ENCODE measurements at regions not wholly inside any gene's neighbourhood (a gene's known extent, or its start where the extent isn't known, plus 50 kb on each side); places are given as distances from the start of the nearest gene placed in this dataset.
"Not testable (repeated sequence)": the region's sequence is repeated elsewhere in the genome, so short reads cannot be mapped to it uniquely, and the experiment has no call there.

- no peaks in the 10 kb centered on the region for H3K4me1 Mint-ChIP-seq
- no peak for ATAC-seq
- no peak for DNase-seq
- H3K27ac Mint-ChIP-seq = no peak overlapping the region
- peaks cover 0 to 7% of the 10 kb centered on the region in 2 donors for H3K9me3 Mint-ChIP-seq
- H3K4me3 Mint-ChIP-seq = no peak overlapping the region
- no peaks in the 10 kb centered on the region for H3K27me3 Mint-ChIP-seq
Observed at GRCh38 chr6:21323577-21323976, 270.0 kb upstream of the SOX4 start.

DNA sequence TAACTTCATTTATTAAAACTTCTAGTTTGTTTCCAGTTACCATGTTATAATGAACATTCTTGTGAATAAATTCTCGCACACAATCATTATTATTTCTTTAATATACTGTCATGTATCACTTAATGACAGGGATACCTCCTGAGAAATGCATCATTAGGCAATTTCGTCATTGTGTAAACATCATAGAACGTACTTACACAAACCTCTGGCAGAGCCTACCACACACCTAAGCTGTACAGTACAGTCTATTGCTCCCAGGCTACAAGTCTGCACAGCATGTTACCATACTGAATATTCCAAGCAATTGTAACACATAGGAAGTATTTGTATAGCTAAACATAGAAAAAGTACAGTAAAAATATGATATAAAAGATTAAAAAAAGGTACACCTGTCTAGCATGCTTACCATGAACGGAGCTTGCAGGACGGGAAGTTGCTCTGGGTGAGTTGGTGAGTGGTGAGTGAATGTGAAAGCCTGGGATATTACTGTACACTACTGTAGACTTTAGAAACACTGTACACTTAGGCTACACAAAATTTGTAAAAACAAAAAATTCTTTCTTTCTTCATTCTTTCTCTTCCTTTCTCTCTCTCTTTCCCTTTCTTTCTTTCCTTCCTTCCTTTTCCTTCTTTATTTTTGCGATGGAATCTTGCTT is 268.2 kb upstream of the SOX4 start:
- no peak overlapping the region for H3K4me3 Mint-ChIP-seq
- ATAC-seq (no peak), DNase-seq (no peak)

DNA sequence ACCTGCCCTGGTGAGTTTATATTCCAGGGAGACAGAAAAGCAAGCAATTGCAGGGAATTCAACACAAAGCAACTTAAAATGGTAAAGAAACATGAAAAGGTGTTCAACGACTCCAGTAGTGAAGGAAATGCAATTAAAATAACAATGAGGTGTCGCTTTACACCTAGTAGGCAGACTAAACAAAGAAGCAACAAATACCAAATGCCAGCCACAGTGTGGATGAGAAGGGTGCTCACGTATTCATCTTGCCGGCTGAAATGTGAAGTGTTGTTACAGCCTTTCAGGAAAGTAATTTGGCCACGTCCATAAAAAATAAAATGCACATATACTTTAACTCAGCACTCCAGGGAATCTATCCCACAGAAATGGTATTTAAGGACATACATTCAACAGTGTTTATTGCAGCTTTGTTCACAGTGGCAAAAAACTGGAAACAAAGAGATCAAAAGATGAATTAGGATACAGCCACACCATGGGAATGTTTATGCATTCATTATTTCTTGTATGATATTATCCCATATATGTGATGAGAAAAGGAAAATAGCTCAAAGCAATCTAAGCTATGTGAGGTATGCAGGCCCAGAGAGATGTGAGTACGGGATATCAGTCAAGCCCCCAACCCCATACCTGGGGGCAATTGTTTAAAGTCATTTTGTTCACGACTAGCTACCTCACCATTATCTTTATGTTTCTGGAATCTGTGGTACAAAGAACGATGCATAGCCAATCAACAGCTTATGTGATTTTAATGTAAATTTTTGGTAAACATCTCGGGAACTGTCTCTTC is 266.0 kb upstream of the SOX4 start:
- Mint-ChIP-seq H3K27ac (no peak overlapping the region), H3K4me3 (no peak overlapping the region), H3K4me1 (no peaks in the 10 kb centered on the region), H3K9me3 (no peaks in the 10 kb centered on the region), H3K27me3 (no peaks in the 10 kb centered on the region)
- DNase-seq (no peak), ATAC-seq (no peak)

More for the DNA sequence above, 268.2 kb upstream of the SOX4 start:
- H3K27me3 Mint-ChIP-seq = no peaks in the 10 kb centered on the region
- no peaks in the 10 kb centered on the region for H3K4me1 Mint-ChIP-seq
- no peaks in the 10 kb centered on the region for H3K9me3 Mint-ChIP-seq
- H3K27ac Mint-ChIP-seq = no peak overlapping the region

DNA sequence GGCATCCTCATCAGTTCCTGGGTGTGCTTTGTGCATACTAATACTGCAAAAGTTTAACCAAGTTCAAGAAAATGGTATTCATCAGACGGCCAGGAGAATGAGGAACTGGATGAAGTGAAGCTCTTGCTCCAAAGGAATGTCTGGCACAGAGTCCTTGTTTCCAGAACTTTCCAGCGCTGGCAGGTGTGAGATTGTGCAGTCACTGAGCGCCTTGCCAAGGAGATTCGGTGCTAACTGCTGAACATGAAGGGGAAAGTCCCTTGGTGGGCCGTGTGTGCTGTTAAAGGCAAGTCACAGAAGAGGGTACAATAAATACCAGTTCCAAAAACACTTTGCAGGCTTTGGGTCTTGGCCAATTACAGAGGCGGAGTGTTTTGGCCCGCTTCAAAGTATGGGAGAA is 262.3 kb upstream of the SOX4 start:
- H3K27ac Mint-ChIP-seq = no peak overlapping the region
- DNase-seq = no peak
- no peaks in the 10 kb centered on the region for H3K9me3 Mint-ChIP-seq
- no peaks in the 10 kb centered on the region for H3K4me1 Mint-ChIP-seq
- ATAC-seq = no peak
- H3K27me3 Mint-ChIP-seq = no peaks in the 10 kb centered on the region
- no peak overlapping the region for H3K4me3 Mint-ChIP-seq

DNA sequence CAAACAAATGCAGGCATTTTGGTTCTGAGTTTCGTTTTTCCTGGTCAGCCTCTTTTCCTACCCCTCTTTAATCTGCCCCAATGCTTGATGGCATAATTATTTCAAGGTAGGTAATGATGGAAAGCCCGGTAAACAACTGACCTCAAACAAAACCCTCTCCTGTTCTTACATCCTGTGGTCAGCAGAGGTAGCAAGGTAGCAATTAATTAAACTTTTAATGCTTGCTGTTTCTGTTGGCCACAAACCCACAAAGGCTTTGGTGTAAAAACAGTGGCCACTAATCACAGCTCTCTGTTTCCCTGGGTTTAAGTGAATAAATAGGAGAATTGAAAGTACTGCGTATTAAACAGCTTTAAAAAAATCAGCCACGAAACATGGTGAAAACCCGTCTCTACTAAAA is 261.5 kb upstream of the SOX4 start:
- Mint-ChIP-seq H3K27ac (no peak overlapping the region), H3K27me3 (no peaks in the 10 kb centered on the region), H3K4me3 (no peak overlapping the region), H3K4me1 (no peaks in the 10 kb centered on the region), H3K9me3 (no peaks in the 10 kb centered on the region)
- ATAC-seq (no peak), DNase-seq (no peak)

DNA sequence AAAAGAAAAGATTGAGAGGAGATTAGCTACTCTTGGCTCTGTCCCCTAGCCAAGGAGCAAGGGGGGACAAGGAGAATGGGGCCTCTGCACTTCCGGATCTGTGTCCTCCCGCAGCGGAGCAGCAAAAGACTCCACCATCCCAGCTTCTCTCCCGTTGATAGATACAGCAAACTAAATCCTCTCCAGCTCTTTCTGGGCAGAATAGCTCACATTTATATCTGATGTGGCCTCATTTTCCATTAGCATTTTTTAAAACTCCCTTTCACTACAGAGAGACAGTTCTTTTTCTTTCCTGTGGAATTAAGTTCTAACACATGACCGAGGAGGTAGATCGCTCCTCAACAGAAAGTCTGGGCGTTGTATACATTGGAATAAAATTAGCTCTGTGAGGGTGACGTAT is 260.9 kb upstream of the SOX4 start:
- H3K27me3 Mint-ChIP-seq = no peaks in the 10 kb centered on the region
- no peak overlapping the region for H3K27ac Mint-ChIP-seq
- no peak overlapping the region for H3K4me3 Mint-ChIP-seq
- no peaks in the 10 kb centered on the region for H3K4me1 Mint-ChIP-seq
- no peak for DNase-seq
- ATAC-seq = no peak
- peaks cover 0 to 4% of the 10 kb centered on the region in 2 donors for H3K9me3 Mint-ChIP-seq

DNA sequence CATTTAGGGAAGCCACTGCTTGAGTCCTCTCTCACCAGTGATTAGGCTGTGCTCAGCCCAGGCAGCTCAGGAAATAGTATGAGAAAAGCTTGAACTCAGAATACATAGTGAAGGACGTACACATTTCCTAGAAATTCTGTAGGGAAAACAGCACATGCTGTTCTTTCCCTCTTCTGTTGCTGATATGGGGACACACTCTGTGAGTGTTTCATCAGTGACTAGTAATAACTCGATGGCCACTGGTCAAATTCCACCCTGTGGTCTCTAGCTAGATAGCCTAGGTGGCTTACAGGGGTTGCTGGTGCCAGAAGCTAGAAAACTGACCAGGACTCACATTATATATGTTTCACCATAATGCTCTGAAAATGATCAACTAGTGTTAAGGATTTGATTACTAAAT is 259.8 kb upstream of the SOX4 start:
- no peaks in the 10 kb centered on the region for H3K27me3 Mint-ChIP-seq
- no peak overlapping the region for H3K4me3 Mint-ChIP-seq
- no peaks in the 10 kb centered on the region for H3K4me1 Mint-ChIP-seq
- no peak overlapping the region for H3K27ac Mint-ChIP-seq
- peaks cover 0 to 4% of the 10 kb centered on the region in 2 donors for H3K9me3 Mint-ChIP-seq
- no peak for ATAC-seq
- DNase-seq = no peak

- no peak for DNase-seq
- ATAC-seq = no peak
- H3K27ac Mint-ChIP-seq = no peak overlapping the region
- no peak overlapping the region for H3K4me3 Mint-ChIP-seq
- H3K9me3 Mint-ChIP-seq = peaks cover 0 to 4% of the 10 kb centered on the region in 2 donors
- H3K27me3 Mint-ChIP-seq = no peaks in the 10 kb centered on the region
- no peaks in the 10 kb centered on the region for H3K4me1 Mint-ChIP-seq
Observed at GRCh38 chr6:21334651-21335050, 258.9 kb upstream of the SOX4 start.

DNA sequence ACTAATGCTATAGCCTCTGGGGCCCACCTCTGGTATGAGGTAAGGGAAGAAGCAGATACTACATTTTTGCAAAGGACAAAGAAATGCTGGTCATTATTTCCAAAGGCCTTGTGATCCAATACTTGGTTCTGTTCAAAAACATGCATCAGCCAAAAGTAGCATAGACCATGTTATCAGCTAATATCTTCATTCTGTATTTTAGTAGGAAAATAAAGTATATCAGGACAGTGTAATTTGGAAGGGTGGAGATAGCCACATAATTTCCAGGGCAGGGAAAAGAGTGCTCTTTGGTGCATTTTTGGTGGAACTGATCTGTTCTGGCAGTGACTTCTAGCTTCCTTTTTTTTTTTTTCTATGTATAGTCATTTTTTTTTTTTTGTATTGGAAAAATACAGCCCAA is 258.0 kb upstream of the SOX4 start:
- Mint-ChIP-seq H3K9me3 (peaks cover 0 to 4% of the 10 kb centered on the region in 2 donors), H3K4me3 (no peak overlapping the region), H3K4me1 (no peaks in the 10 kb centered on the region), H3K27ac (no peak overlapping the region), H3K27me3 (no peaks in the 10 kb centered on the region)
- DNase-seq (no peak), ATAC-seq (no peak)

- Mint-ChIP-seq H3K9me3 (peaks cover 0 to 4% of the 10 kb centered on the region in 2 donors), H3K27ac (no peak overlapping the region), H3K4me1 (no peaks in the 10 kb centered on the region), H3K27me3 (no peaks in the 10 kb centered on the region), H3K4me3 (no peak overlapping the region)
- ATAC-seq (no peak), DNase-seq (no peak)
Observed at GRCh38 chr6:21337263-21337662, 256.3 kb upstream of the SOX4 start.

DNA sequence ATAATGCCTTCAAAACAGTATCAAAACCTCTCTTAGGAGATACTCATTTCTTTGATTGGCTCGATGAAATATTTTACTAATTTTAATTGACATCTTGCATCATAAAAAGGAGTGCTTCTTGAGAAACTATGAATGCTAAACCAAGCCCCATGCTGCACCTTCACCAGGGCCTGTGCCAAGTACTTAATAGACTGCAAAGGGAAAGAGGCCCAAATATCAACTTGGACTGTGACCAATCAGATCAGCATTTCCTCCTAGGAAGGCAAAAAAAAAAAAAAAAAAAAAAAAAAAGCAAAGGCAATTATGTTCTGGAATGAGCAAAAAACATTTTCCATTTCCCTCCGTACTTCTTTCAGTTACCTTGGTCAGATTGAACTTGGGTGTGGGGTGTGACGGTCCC is 253.0 kb upstream of the SOX4 start:
- peaks cover 9% of the 10 kb centered on the region for H3K27me3 Mint-ChIP-seq
- H3K4me3 Mint-ChIP-seq = no peak overlapping the region
- no peak overlapping the region for H3K27ac Mint-ChIP-seq
- ATAC-seq (no peak), DNase-seq (no peak)
- no peaks in the 10 kb centered on the region for H3K4me1 Mint-ChIP-seq
- peaks cover 0 to 4% of the 10 kb centered on the region in 2 donors for H3K9me3 Mint-ChIP-seq

GRCh38 chr6:21341910-21342309 is 251.6 kb upstream of the SOX4 start:
- DNase-seq (no peak), ATAC-seq (no peak)
- H3K9me3 Mint-ChIP-seq = peaks cover 0 to 4% of the 10 kb centered on the region in 2 donors
- H3K27ac Mint-ChIP-seq = no peak overlapping the region
- H3K4me1 Mint-ChIP-seq = no peaks in the 10 kb centered on the region
- no peak overlapping the region for H3K4me3 Mint-ChIP-seq
- peaks cover 9% of the 10 kb centered on the region for H3K27me3 Mint-ChIP-seq

DNA sequence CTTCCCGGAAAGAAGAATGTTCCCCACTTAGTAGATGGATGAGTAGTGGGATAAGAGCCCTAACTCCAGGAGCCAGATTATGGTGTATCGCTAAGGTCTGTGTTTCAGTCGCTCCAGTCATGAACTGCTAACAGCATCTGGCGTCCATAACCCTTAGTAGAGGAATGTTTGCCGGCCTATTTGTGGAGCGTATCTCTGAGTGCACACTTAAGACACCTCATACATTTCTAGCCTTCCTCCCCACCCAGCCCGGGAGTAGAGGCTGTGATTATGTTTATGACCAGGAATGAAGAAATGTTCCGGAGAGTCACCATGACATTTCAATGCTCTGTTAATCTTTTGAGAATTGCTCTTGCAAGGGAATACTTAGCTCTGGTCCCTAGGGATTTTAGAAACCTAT is 251.1 kb upstream of the SOX4 start:
- Mint-ChIP-seq H3K4me1 (no peaks in the 10 kb centered on the region), H3K27ac (no peak overlapping the region), H3K9me3 (peaks cover 0 to under 1% of the 10 kb centered on the region in 2 donors), H3K4me3 (no peak overlapping the region), H3K27me3 (peaks cover 9% of the 10 kb centered on the region)
- ATAC-seq (no peak), DNase-seq (no peak)

DNA sequence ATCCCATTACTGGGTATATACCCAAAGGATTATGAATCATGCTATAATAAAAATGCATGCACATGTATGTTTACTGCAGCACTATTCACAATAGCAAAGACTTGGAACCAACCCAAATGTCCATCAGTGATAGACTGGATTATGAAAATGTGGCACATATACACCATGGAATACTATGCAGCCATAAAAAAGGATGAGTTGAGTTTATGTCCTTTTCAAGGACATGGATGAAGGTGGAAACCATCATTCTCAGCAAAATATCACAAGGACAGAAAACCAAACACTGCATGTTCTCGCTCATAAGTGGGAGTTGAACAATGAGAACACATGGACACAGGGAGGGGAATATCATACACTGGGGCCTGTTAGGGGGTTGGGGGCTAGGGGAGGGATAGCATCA is 247.8 kb upstream of the SOX4 start:
- H3K4me1 Mint-ChIP-seq, H3K4me3 Mint-ChIP-seq, H3K27me3 Mint-ChIP-seq, ATAC-seq, H3K9me3 Mint-ChIP-seq, H3K27ac Mint-ChIP-seq, DNase-seq: not testable (repeated sequence)

GRCh38 chr6:21348146-21348503 is 245.4 kb upstream of the SOX4 start:
- Mint-ChIP-seq H3K27ac (no peak overlapping the region), H3K4me3 (no peak overlapping the region), H3K27me3 (peaks cover 6% of the 10 kb centered on the region), H3K9me3 (no peaks in the 10 kb centered on the region), H3K4me1 (no peaks in the 10 kb centered on the region)
- DNase-seq = no peak
- no peak for ATAC-seq

DNA sequence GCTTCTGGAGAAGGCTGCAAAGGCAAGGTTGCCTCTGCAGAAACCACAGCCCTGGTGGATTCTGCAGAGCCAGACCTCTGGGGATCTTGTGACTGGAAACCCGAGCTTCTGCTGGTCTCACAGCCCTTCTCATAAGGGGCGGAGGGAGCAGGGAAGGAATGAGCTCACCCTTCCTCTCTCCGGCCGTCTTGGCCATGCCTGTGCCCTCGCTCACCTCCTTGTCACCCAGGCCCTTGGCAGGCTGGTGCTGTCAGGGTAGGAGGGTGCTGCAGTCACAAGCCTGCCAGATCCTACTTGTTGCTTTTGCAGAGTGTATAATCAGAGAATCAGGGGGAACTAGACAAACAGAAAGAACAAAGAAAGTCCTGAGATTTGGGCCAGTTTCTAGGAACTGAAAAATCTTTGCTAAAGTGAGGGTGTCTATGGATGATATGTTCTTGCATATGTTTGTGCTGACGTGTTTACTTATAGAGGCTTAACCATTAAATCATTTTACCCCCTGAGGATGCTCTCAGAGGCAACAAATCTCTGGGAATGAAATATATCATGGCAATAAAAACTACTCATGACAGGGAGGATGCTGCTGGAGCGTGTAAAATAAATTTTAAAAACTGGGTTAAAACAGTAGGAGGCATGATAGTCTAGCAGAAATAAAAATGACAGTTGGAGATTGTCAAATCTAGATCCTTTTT is 244.9 kb upstream of the SOX4 start:
- Mint-ChIP-seq H3K4me3 (no peak overlapping the region), H3K9me3 (no peaks in the 10 kb centered on the region), H3K4me1 (no peaks in the 10 kb centered on the region), H3K27ac (no peak overlapping the region), H3K27me3 (peaks cover under 1% of the 10 kb centered on the region)
- no peak for DNase-seq
- no peak for ATAC-seq
